Sigmoid colon (tissue), 6 donors: ENCODE measurements at regions not wholly inside any gene's neighbourhood (a gene's known extent, or its start where the extent isn't known, plus 50 kb on each side); places are given as distances from the start of the nearest gene placed in this dataset.

Experiments used
- DNase-seq: peaks from one replicate; pipeline ENCODE4 v3.0.0-alpha.2; 2019
- H3K27ac ChIP-seq, 4 donors: fragments of 200-600 bp; sonication (generic); one replicate each; pipeline ENCODE4 v1.5.1; 2016 to 2019; ENCODE audit warnings: mild to moderate bottlenecking in 1 of 4
- H3K27me3 ChIP-seq, 3 donors: fragments of 200-600 bp; sonication (generic); one replicate each; pipeline ENCODE4 v1.5.1; 2019; ENCODE audit warnings: mild to moderate bottlenecking in 1 of 3
- H3K36me3 ChIP-seq, 4 donors: fragments of 200-600 bp; sonication (generic); one replicate each; pipeline ENCODE4 v1.5.1; 2016 to 2019
- H3K4me1 ChIP-seq, 4 donors: fragments of 200-600 bp; sonication (generic); one replicate each; pipeline ENCODE4 v1.5.1; 2017 to 2019
- H3K4me3 ChIP-seq, 4 donors: fragments of 200-600 bp; sonication (generic); one replicate each; pipeline ENCODE4 v1.5.1; 2017 to 2019; ENCODE audit warnings: mild to moderate bottlenecking in 2 of 4, moderate library complexity in 1 of 4
- H3K9me3 ChIP-seq, 4 donors: fragments of 200-600 bp in 3 of 4; sonication (generic) in 3 of 4; one replicate each; pipeline versions ENCODE4 v1.5.1 to v1.6.1; 2013 to 2019
- EP300 ChIP-seq, 4 donors: sonication (generic); formaldehyde crosslinking; IDR thresholded peaks; one replicate each; pipeline ENCODE4 v1.6.1; 2017; ENCODE audit warnings: antibody characterized with exemption in 4 of 4
- POLR2A ChIP-seq, 2 donors: fragments of 450-650 bp; IDR thresholded peaks; one replicate each; pipeline ENCODE4 v1.6.1; 2016; ENCODE audit warnings: antibody characterized with exemption in 2 of 2, mild to moderate bottlenecking in 2 of 2, moderate library complexity in 2 of 2
- POLR2AphosphoS5 ChIP-seq, 4 donors: sonication (generic); formaldehyde crosslinking; IDR thresholded peaks; one replicate each; pipeline ENCODE4 v1.6.1; 2017; ENCODE audit warnings: antibody characterized with exemption in 4 of 4
- WGBS, 2 donors: extraction: QIAGEN DNeasy Blood & Tissue Kit; methylation state at CpG; one replicate each; pipeline ENCODE4 v1.1.7; 2013; 5-methylcytosine and 5-hydroxymethylcytosine counted together
- intact Hi-C: fragments of 100-400 bp; cut with DNase I; formaldehyde crosslinking; loops from one replicate; pipeline ENCODE4 v1.15.1; 2023
- TF ChIP-seq, protein P1 (sequence below), 4 experiments: fragments of 450-650 bp in 3 of 4; fragments of 200-600 bp in 1 of 4; IDR thresholded peaks; one replicate each; pipeline ENCODE4 v1.5.1; 2016 to 2019; ENCODE audit warnings: antibody characterized with exemption in 4 of 4, mild to moderate bottlenecking in 3 of 4, moderate library complexity in 2 of 4
- donor health status: healthy with polysubstance abuse.
- donor health status: healthy.

DNA sequence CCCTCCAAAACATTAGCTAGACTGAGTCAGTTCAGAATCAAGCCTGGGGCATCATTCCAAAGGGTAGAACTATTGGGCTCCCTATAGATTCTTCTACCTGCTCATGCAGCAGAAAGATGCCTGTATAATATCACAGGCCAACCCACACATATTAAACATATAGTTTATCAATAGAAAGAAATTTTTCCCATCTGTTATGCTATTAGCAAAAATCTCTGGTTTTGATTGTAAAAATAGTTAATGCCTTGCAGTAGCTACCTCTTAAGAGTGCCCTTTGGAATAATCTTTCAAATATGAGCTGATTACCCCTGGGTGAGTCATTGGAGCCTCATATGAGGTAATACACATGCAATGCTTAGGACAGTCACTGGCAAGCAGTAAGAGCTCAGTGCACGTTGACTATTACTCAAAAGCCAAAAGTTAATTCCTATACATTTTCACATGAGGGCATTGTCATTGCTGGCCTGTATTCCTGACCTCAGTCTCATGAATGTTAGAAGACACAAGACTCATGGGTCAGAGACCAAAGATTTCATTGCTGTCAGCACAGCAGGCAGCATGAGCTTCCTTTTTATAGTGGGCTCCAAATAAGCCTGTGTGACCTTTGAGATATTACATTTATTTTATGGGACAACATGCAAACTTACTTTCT is 180.0 kb downstream of the FGFR2 start:
- no peak for DNase-seq
- no peaks in the 10 kb centered on the region for H3K36me3 ChIP-seq
- intact Hi-C loops = no loop called here
- peak overlapping the region in 2 of 4 donors; percentile 1 to 56 for H3K27ac ChIP-seq
- H3K27me3 ChIP-seq = no peaks in the 10 kb centered on the region
- 48 to 65% methylated on average over 1 of the region's 1 CpG for WGBS, 2 donors
- peaks cover 0 to 40% (median 9%) of the 10 kb centered on the region in 4 donors for H3K4me1 ChIP-seq
- H3K4me3 ChIP-seq = no peak overlapping the region
- TF ChIP-seq, protein P1, sequence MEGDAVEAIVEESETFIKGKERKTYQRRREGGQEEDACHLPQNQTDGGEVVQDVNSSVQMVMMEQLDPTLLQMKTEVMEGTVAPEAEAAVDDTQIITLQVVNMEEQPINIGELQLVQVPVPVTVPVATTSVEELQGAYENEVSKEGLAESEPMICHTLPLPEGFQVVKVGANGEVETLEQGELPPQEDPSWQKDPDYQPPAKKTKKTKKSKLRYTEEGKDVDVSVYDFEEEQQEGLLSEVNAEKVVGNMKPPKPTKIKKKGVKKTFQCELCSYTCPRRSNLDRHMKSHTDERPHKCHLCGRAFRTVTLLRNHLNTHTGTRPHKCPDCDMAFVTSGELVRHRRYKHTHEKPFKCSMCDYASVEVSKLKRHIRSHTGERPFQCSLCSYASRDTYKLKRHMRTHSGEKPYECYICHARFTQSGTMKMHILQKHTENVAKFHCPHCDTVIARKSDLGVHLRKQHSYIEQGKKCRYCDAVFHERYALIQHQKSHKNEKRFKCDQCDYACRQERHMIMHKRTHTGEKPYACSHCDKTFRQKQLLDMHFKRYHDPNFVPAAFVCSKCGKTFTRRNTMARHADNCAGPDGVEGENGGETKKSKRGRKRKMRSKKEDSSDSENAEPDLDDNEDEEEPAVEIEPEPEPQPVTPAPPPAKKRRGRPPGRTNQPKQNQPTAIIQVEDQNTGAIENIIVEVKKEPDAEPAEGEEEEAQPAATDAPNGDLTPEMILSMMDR (IDR thresholded peaks at IDR 0.05) = no peak
- TF ChIP-seq POLR2AphosphoS5 (IDR thresholded peaks at IDR 0.05) (no peak), EP300 (IDR thresholded peaks at IDR 0.05) (no peak), POLR2A (IDR thresholded peaks at IDR 0.05) (no peak)
- no peaks in the 10 kb centered on the region for H3K9me3 ChIP-seq

DNA sequence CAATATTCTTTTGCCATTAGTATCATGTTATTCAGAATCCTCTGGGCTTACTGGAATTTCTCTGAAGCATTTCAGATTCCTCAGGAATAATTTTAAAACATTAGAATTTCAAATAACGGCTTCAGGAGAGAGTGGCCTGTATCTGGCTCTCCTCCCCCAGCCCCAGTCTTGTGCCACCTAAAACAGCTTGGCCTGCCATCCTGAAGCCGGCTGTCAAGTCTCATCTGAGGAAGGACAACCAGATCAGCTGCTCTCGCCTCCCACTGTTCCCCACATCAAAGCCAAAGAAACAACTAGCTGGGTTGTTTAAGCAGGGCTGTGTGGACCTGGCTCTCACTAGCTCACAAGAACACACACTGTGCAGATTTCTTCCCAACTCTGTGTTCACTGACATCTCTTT is 178.2 kb downstream of the FGFR2 start:
- H3K4me3 ChIP-seq = no peak overlapping the region
- intact Hi-C loops = no loop called here
- no peaks in the 10 kb centered on the region for H3K9me3 ChIP-seq
- no peaks in the 10 kb centered on the region for H3K27me3 ChIP-seq
- TF ChIP-seq, protein P1 (IDR thresholded peaks at IDR 0.05) = no peak
- 86 to 93% methylated on average over 3 of the region's 3 CpGs for WGBS, 2 donors
- peaks cover 0 to 45% (median 18%) of the 10 kb centered on the region in 4 donors for H3K4me1 ChIP-seq
- no peaks in the 10 kb centered on the region for H3K36me3 ChIP-seq
- peak overlapping the region in 1 of 4 donors; percentile 56 for H3K27ac ChIP-seq
- no peak for DNase-seq

DNA sequence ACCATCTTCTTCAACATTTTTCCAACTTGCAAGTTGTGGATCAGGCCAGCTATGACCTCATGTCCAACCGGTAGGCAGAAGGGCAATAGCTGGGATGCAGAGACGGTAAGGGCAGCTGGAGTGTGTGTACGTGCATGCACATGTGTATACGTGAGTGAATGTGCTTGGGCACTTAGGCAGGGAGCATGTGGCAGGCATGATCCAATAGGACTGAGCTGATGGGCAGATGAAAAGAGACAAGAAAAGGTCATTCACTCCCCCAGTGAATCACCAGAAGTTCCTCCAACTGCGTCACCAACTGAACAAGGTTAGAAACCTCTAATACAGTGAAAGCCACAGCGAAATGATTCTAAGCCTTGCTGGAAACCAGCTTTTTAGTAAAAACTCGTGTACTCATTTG is 176.1 kb downstream of the FGFR2 start:
- peaks cover 0 to 53% (median 30%) of the 10 kb centered on the region in 4 donors for H3K4me1 ChIP-seq
- TF ChIP-seq POLR2AphosphoS5 (IDR thresholded peaks at IDR 0.05) (no peak), POLR2A (IDR thresholded peaks at IDR 0.05) (no peak), EP300 (IDR thresholded peaks at IDR 0.05) (no peak)
- TF ChIP-seq, protein P1 (IDR thresholded peaks at IDR 0.05) = no peak
- no peaks in the 10 kb centered on the region for H3K27me3 ChIP-seq
- H3K27ac ChIP-seq = peak overlapping the region in 1 of 4 donors; percentile 82
- DNase-seq = no peak
- no peak overlapping the region for H3K4me3 ChIP-seq
- H3K9me3 ChIP-seq = no peaks in the 10 kb centered on the region
- H3K36me3 ChIP-seq = no peaks in the 10 kb centered on the region
- 90 to 95% methylated on average over 7 of the region's 7 CpGs for WGBS, 2 donors
- intact Hi-C loops = no loop called here

DNA sequence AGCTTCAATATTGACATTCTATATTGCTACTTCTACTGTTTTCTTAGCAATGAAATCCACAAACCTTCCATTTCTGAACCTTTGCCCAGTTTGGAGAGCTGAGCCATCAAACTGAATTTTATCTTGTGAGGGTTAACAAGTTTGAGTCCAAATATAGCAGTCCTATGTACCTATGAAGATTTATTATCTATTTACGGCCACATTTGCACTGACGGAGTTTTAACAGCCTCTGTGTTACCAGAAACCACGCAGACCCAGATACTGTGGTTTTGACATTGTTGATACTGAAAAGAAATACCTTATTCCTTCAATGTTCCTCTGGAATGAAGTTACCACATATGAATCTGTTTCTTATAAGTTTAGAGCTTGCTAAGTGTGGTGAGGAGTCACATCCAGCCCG is 172.6 kb downstream of the FGFR2 start:
- no peak for TF ChIP-seq POLR2A (IDR thresholded peaks at IDR 0.05)
- TF ChIP-seq, protein P1 (IDR thresholded peaks at IDR 0.05) = no peak
- TF ChIP-seq POLR2AphosphoS5 (IDR thresholded peaks at IDR 0.05) = peak; percentile 43 to 75 (median 69)
- TF ChIP-seq EP300 (IDR thresholded peaks at IDR 0.05) = peak; percentile 15 to 81 (median 46)
- Histone ChIP-seq H3K27ac (peak overlapping the region; percentile 38 to 82 (median 71)), H3K4me1 (peaks cover 0 to 41% (median 30%) of the 10 kb centered on the region in 4 donors), H3K4me3 (no peak overlapping the region), H3K27me3 (no peaks in the 10 kb centered on the region), H3K9me3 (no peaks in the 10 kb centered on the region), H3K36me3 (no peaks in the 10 kb centered on the region)
- intact Hi-C loops = loop anchor here (2.0 to 5.0 kb wide), 3 partner anchors 113 to 393 kb away; no protein-coding TSS in a partner anchor
- no peak for DNase-seq
- 16 to 32% methylated on average over 4 of the region's 4 CpGs for WGBS, 2 donors
